Erythroblast (primary cell): ENCODE measurements at regions not wholly inside any gene's neighbourhood (a gene's known extent, or its start where the extent isn't known, plus 50 kb on each side); places are given as distances from the start of the nearest gene placed in this dataset.
"Not testable (repeated sequence)": the region's sequence is repeated elsewhere in the genome, so short reads cannot be mapped to it uniquely, and the experiment has no call there.

ENCODE experiments used
- DNase-seq, 2 experiments: peaks; one replicate each; lab custom pipeline; 2025; lab: John Stamatoyannopoulos, UW
- GATA1 ChIP-seq: IDR thresholded peaks from 2 replicates; pipeline ENCODE4 v1.6.1; 2011; ENCODE audit warnings: low read depth, mild to moderate bottlenecking, control low read depth, low read length, moderate library complexity
- POLR2A ChIP-seq: IDR thresholded peaks from 2 replicates; pipeline ENCODE4 v1.6.1; 2011; ENCODE audit warnings: mild to moderate bottlenecking, low read length

DNA sequence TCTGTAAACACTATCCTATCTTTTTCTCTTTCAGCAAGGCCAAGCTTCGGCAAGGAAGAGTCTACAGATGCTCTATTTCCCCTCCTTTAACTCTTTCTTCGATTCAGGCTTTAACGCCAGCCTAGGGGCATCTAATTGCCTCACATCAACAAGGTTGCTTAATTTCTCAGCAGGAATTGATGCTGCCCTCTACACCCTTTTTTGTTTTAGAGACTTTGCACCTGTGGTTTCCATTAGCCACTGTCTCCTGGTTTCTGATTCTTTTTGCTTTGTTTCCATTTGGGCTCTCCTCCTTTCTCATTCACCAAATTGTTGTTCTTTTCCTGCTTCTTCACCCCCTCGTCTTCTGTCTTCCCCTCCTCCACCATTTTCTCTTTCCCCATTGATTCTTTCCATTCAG, 202.4 kb upstream of the HMCN1 start:
- TF ChIP-seq GATA1 (no peak), POLR2A (no peak)
- DNase-seq: no peak

DNA sequence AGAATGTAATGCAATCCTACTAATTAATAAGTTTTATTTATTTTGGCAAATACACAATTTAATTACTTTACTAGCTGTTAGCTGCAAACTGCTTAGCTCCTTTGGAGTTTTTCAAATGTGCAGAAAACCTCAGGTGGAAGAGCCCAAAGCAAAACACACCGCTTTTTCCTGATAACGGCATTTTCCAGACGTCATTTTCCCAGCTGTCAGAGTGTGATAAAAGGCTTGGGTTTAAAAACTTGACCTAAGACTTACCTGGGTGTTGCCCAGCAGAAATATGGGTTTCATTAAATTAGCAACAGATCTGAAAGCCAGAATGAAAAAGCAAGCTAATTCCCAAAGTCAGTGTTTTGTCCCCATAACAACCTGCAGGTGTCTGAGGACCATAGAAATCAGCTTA, 204.0 kb upstream of the HMCN1 start:
- peak; percentile 39 to 48 for DNase-seq
- TF ChIP-seq POLR2A: no peak
- no peak for TF ChIP-seq GATA1

DNA sequence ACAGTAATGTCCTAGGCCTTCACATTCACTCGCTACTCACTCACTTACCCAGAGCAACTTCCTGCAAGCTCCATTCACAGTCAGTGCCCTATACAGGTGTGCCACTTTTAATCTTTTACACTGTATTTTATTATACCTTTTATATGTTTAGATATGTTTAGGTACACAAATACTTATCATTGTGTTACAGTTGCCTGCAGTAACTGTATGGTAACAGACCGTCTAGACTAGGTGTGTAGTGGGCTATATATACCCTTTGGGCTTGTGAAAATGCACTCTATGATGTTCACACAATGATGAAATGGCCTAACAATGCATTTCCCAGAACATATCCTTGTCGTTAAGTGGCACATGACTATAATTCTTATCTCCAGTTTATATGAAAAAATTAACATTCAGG, 204.5 kb upstream of the HMCN1 start:
- no peak for TF ChIP-seq GATA1
- TF ChIP-seq POLR2A: no peak
- no peak for DNase-seq

DNA sequence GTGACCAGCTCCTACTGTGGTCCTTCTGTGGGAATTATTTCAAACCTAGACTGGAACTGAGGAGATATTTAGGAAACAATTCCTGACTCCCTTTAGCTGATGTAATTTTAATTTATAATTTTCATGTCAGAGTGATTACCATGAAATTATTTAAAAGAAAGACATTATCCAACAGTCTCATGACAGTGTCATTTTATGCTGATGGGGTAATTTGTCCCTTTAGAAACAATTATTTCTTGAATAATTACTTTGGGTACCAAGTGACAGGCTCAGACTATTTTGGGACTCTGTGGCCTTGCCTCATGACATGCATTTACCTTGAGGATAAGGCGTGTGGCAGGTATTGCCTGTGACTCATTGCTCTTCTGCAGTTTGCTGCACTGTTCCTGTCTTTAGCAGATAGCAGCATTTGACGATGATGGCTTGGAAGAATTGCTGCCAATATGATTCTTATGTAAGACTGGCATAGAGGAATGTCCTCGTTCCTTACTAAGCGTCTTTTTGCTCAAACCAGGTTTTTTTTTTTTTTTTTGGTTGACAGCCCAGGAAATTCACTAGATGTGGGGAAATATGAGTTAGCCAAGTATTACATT, 206.0 kb upstream of the HMCN1 start:
- no peak for DNase-seq
- no peak for TF ChIP-seq POLR2A
- no peak for TF ChIP-seq GATA1

DNA sequence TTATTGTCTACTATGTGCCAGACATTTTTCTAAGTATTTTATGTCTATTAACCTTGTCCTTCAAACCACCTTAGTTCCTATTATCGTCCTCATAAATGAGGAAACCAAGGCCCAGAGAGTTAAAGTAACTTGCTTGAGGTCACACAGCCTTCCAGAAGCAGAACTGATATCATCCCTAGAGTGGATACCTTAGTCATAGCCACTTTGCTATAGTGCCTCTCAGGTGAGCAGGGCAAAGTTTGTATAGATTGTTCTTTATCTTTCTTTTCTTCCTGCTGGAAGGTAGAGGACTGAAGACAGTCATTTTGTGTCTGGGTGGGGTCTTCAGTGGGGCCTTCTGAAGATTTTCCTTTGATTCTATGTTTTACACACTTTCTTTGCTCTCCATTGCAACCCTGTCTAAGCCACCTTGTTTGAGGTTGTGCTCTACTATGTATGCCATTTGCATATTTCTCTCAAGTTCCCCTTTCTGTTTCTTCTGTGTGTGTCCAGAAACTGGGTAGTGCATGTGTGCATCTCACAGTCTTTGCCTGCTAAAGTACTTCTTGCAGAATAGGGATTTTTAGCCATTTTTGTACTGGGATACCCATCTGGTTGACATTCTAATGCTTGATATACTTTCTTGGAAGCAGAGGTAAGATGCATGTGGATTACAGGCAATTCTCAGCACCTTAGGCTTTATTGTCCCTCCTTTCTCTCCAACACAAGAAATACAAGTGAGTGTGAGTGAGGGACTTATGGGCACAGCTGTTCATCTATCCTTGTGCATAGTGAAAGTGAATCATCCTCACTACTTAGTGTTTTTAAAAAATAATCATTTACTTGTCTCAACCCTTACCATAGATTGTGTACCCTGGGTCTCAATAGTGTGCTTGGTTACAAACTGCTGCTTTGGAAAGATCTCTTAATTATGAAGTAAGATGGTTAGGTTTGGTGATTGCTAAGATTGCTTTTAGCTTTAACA, 207.6 kb upstream of the HMCN1 start:
- DNase-seq: no peak
- TF ChIP-seq GATA1 (no peak), POLR2A (no peak)

DNA sequence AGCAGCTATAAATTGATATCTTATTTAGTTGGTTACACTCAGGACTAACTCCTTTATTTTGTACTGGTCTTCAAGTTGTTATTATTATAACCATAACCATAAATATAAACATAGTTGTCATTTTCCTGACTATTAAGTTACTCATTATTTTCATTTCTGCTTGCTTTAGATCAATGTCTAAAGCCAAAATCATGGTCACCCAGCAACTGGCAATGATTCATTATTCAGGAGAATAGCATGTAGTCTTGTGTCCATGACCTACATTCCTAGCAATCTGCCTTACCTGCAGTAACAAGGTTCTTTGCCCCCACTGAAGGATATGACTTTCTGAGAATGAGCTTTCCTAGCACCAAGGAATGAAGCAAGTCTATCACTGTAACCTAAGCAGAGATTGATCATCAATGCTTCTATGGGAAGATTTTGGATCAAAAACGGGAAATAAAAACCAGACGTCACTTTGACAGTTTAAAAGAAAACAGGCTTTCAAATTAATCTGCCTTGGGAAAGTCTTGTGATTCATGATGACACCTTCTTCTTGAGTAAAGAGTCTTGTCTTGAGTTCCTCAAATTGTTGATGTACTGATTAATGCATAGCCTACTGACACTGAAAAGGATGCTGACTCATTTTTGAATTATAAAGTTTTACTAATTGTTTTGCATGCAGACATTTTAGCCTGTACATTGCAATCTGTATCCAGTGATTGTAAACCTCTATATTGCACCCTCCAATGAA, 203.3 kb upstream of the IVNS1ABP start:
- no peak for DNase-seq

DNA sequence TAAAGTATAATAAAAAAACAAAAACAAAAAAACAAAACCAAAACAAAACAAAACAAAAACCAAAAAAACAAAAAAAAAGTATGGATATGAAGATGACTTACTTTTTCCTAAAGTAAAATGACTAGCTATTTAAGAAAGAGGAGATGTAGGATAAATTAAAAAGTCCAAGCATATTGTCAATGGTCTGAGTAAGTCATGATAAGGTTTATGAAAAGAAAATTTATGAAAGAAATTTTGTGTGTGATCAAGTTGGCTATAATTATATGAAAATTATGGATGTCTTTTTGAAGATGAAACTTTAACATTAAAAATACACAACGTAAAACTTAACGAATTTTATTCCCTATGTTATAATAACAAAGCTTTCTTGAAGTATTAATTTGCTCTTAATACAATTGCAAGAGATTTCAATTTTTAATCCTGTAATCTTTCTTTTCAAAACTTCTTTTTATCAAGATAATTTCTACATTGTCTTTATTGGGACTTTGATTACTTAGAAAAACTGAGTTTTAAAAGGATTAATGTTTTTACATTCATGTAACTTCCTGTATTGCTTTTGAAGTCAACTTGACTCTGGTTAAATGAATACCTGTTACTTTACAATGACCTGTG, 200.9 kb upstream of the IVNS1ABP start:
- DNase-seq: peak in 1 of 2 experiments; percentile 5
- TF ChIP-seq GATA1 (no peak), POLR2A (no peak)

More for the DNA sequence above, 203.3 kb upstream of the IVNS1ABP start:
- TF ChIP-seq GATA1 (no peak), POLR2A (no peak)

DNA sequence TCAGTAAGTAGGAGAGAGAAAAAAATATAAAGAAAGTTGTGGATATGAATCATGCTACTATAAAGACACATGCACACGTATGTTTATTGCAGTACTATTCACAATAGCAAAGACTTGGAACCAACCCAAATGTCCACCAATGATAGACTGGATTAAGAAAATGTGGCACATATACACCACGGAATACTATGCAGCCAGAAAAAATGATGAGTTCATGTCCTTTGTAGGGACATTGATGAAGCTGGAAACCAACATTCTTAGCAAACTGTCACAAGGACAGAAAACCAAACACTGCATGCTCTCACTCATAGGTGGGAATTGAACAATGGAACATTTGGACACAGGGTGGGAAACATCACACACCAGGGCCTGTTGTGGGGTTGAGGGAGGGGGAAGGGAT, 200.3 kb upstream of the IVNS1ABP start:
- not testable (repeated sequence) for DNase-seq

DNA sequence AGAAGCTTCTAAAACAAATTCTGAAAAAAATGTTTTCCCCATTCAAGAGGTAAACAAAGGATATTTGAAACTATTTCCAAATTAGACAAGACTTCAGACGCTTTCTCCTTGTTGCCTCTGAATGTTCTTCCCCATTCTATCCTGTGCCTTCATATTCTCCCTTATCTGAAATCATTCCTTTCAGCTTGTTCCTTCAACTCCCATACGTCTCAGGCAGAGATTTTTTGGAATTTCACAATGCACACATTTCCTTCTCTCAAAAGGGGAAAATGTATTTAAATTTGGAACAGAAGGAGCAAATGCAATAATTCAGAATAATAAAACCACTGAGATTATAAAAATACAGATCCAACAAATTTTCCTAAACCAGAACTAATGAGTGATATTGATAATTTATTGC, 198.7 kb upstream of the IVNS1ABP start:
- no peak for DNase-seq
- no peak for TF ChIP-seq GATA1
- no peak for TF ChIP-seq POLR2A

DNA sequence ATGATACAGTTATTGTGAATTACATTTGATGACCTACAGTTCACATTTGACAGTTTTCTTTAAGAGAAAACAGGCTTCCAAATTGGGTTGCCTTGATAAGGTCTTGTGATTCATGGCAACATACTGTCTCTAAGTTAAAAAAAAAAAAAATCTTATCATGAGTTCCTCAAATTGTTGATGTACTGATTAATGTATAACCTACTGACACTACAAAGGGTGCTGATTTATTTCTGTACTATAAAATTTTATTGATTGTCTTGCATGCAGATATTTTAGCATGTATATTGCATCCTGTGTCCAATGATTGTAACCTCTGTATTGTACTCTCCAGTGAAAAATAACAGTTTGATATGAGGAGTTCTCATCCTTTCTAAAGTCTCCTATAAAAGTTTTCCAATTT, 197.3 kb upstream of the IVNS1ABP start:
- no peak for TF ChIP-seq GATA1
- DNase-seq: no peak

DNA sequence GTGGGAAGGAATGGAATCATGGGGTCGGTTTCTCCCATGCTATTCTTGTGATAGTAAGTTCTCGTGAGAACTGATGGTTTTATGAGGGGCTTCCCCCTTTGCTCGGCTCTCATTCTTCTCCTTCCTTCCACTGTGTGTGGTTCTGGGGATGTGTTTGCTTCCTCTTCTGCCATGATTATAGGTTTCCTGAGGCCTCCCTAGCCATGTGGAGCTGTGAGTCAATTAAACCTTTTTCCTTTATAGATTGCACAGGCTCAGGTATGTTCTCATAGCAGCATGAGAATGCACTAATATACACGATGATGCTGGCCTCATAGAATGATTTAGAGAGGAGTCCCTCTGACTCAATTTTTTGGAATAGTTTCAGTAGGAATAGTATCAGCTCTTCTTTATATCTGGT, 195.4 kb upstream of the IVNS1ABP start:
- no peak for DNase-seq
- TF ChIP-seq POLR2A (no peak), GATA1 (no peak)

DNA sequence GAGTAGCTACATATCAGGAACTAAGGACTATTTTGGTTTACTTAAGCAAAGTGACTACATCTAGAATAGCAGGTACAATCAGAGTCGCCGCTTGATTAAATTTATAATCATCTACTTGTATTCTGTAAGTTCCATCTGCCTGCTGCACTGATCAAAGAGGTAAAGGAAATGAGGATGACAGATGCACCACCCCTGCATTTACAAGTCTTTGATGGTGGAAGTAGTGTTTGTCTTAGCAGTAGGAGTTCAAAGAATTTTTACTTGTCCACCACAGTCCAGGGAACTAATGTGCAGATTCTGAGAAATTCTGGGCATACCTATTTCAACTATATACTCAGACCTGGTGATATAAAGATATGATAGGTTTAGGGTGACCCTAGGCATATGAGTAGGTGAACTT, 184.1 kb upstream of the IVNS1ABP start:
- no peak for DNase-seq

DNA sequence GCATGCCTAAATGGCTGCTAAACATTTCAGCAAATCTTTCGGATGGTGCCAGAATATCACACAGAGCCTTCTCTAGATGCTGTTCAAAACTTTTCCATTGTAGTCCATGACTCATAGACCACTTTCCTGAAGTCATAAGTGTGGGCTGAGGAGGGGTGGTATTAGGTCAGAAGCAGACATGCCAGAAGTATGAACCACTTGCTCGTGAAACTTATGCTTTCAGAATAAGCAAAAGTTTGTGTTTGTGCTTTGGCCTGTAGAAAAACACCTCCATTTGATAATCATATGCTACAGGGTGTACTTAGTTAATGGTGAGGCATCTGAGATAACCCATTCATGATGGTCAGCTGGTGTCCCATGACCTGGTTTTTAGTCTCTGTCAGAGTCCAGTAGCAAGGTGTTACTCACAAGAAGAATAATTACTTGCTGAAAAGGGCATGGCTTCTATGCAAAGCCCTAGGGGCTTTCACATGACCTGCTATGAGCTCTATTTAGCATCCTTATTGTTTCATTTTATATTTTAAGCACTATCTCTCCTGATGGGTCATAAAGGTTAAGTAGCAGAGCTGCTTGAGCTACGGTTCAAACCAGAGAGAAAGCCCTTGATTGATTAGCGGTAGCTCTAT, 183.1 kb upstream of the IVNS1ABP start:
- TF ChIP-seq GATA1 (no peak), POLR2A (no peak)
- DNase-seq: no peak

More for the DNA sequence above, 184.1 kb upstream of the IVNS1ABP start:
- TF ChIP-seq POLR2A (no peak), GATA1 (no peak)
